ENCODE measurements at regions not wholly inside any gene's neighbourhood (a gene's known extent, or its start where the extent isn't known, plus 50 kb on each side); places are given as distances from the start of the nearest gene placed in this dataset.

DNA sequence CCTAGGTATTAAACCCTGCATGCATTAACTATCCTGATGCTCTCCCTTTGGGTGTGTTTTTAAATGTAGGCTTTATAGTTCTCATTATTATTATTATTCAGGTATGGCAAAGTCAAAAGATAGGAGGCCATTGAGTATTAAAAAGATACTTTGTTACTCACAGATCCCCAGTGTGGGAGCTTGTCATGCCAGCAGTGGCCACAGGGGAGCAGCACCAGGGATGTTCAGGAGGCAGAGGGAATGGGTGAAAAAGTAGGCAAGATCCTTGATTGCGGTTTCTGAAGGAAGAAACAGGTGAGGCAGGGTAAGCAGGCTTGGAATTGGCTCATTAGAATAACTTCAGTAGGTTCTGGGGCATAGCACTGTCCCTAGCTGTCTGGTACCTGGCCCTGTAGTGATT, 382.2 kb downstream of the MED13L start:
- no peak overlapping the region for H3K9ac ChIP-seq (replicated peaks; ENCODE audit: extremely low read depth, insufficient read depth, low read length)
- H3K36me3 ChIP-seq (ENCODE audit: control insufficient read depth in 2 of 2, extremely low read depth in 1 of 2, insufficient read depth in 2 of 2, low read length in 2 of 2), result no peaks in the 10 kb centered on the region
- ChIA-PET POLR2A (no interaction called here), CTCF (interaction anchor here (0.5 kb wide), 1 partner anchor 9 kb away, joined by 3 read pairs; no protein-coding TSS in a partner anchor)
- DNase-seq (ENCODE audit: low read depth, low spot score), result no peak
- TF ChIP-seq, protein P1, sequence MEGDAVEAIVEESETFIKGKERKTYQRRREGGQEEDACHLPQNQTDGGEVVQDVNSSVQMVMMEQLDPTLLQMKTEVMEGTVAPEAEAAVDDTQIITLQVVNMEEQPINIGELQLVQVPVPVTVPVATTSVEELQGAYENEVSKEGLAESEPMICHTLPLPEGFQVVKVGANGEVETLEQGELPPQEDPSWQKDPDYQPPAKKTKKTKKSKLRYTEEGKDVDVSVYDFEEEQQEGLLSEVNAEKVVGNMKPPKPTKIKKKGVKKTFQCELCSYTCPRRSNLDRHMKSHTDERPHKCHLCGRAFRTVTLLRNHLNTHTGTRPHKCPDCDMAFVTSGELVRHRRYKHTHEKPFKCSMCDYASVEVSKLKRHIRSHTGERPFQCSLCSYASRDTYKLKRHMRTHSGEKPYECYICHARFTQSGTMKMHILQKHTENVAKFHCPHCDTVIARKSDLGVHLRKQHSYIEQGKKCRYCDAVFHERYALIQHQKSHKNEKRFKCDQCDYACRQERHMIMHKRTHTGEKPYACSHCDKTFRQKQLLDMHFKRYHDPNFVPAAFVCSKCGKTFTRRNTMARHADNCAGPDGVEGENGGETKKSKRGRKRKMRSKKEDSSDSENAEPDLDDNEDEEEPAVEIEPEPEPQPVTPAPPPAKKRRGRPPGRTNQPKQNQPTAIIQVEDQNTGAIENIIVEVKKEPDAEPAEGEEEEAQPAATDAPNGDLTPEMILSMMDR (IDR thresholded peaks at IDR 0.05; ENCODE audit: extremely low read depth in 1 of 2, insufficient read depth in 1 of 2, low read depth in 1 of 2, low read length in 2 of 2), result peak in 1 of 2 donors; percentile 4
- TF ChIP-seq GATA2 (IDR thresholded peaks at IDR 0.05; ENCODE audit: insufficient read depth, insufficient read length, low read depth, low read length), result no peak
- no peaks in the 10 kb centered on the region for H3K9me1 ChIP-seq (replicated peaks; ENCODE audit: control insufficient read depth, extremely low read depth, insufficient read depth, low read length)
- H4K20me1 ChIP-seq (replicated peaks; ENCODE audit: control insufficient read depth, extremely low read depth, insufficient read depth, low read length), result no peaks in the 10 kb centered on the region
- H3K4me1 ChIP-seq (ENCODE audit: control insufficient read depth, extremely low read depth, insufficient read depth, low read length), result no peaks in the 10 kb centered on the region
- dilution Hi-C loops (cut with MboI; ENCODE audit: extremely low pct_ligation_motif_present, low sequenced_read_pairs) (no loop called here), intact Hi-C loops (cut with micrococcal nuclease) (no loop called here)
- no peak overlapping the region for H2AFZ ChIP-seq (ENCODE audit: low read depth, low read length)
- H3K4me2 ChIP-seq (ENCODE audit: insufficient read depth, low read length), result no peak overlapping the region
- no peaks in the 10 kb centered on the region for H3K79me2 ChIP-seq (ENCODE audit: control insufficient read depth, insufficient read depth, low read length)
- BruUV-seq (replicated peaks), result no TSS peak
- H3K27me3 ChIP-seq (ENCODE audit: control insufficient read depth in 2 of 2, insufficient read depth in 2 of 2, low read length in 2 of 2), result no peaks in the 10 kb centered on the region
- no peak for FAIRE-seq
- no peak overlapping the region for H3K4me3 ChIP-seq (replicated peaks in 1 of 3; ENCODE audit: insufficient read depth in 1 of 3, low read depth in 1 of 3, low read length in 3 of 3)
- no peaks in the 10 kb centered on the region for H3K9me3 ChIP-seq (replicated peaks; ENCODE audit: control insufficient read depth, insufficient read depth, low read length)
- no peak overlapping the region for H3K27ac ChIP-seq (ENCODE audit: insufficient read depth, low read depth, low read length)

DNA sequence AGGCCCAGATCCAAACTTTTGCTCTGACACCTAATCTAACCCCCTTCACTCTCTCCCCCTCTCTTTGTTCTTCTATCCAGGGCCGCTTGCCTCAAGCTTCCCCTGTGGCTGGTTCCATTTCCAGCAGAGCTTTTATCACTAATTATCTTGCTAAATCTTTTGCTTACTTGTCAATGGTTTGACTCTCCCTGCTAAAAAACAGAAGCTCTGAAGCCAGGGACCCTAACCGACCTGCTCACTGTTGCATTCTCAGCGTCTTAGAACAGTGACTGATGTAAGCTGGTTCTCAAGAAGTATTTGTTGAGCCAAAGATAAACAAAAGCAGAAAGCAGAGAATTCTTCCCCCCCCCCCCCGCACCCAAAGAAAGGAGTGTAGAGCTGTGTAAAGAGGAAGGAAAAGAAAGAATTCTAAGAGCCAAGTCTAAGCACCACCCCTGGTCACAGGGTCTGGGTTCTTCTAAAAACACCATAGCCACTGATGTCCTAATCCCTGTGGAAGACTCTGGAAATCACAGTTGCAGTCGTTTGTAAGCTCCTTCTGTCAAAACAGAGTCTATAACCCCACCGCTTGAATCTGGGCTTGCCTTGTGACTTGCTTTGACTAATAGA, 385.8 kb downstream of the MED13L start:
- dilution Hi-C loops (cut with MboI; ENCODE audit: extremely low pct_ligation_motif_present, low sequenced_read_pairs), result no loop called here
- POLR2A ChIA-PET, result no interaction called here
- no peak for FAIRE-seq

More for the DNA sequence above, 385.8 kb downstream of the MED13L start:
- no TSS peak for BruUV-seq (replicated peaks)
- Histone ChIP-seq H3K36me3 (ENCODE audit: control insufficient read depth in 2 of 2, extremely low read depth in 1 of 2, insufficient read depth in 2 of 2, low read length in 2 of 2) (no peaks in the 10 kb centered on the region), H3K79me2 (ENCODE audit: control insufficient read depth, insufficient read depth, low read length) (no peaks in the 10 kb centered on the region), H4K20me1 (replicated peaks; ENCODE audit: control insufficient read depth, extremely low read depth, insufficient read depth, low read length) (no peaks in the 10 kb centered on the region), H3K4me2 (ENCODE audit: insufficient read depth, low read length) (no peak overlapping the region), H3K9me3 (replicated peaks; ENCODE audit: control insufficient read depth, insufficient read depth, low read length) (no peaks in the 10 kb centered on the region), H3K4me1 (ENCODE audit: control insufficient read depth, extremely low read depth, insufficient read depth, low read length) (no peaks in the 10 kb centered on the region), H3K4me3 (replicated peaks in 1 of 3; ENCODE audit: insufficient read depth in 1 of 3, low read depth in 1 of 3, low read length in 3 of 3) (no peak overlapping the region), H3K27ac (ENCODE audit: insufficient read depth, low read depth, low read length) (no peak overlapping the region), H2AFZ (ENCODE audit: low read depth, low read length) (no peak overlapping the region), H3K9ac (replicated peaks; ENCODE audit: extremely low read depth, insufficient read depth, low read length) (no peak overlapping the region), H3K9me1 (replicated peaks; ENCODE audit: control insufficient read depth, extremely low read depth, insufficient read depth, low read length) (no peaks in the 10 kb centered on the region), H3K27me3 (ENCODE audit: control insufficient read depth in 2 of 2, insufficient read depth in 2 of 2, low read length in 2 of 2) (no peaks in the 10 kb centered on the region)
- CTCF ChIA-PET, result no interaction called here
- TF ChIP-seq, protein P2, sequence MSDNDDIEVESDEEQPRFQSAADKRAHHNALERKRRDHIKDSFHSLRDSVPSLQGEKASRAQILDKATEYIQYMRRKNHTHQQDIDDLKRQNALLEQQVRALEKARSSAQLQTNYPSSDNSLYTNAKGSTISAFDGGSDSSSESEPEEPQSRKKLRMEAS (IDR thresholded peaks at IDR 0.05; ENCODE audit: insufficient read depth, insufficient read length), result no peak
- no peak for TF ChIP-seq EZH2 (IDR thresholded peaks at IDR 0.05; ENCODE audit: borderline replicate concordance, low read depth, low read length, severe bottlenecking)
- TF ChIP-seq POLR2AphosphoS5 (IDR thresholded peaks at IDR 0.05; ENCODE audit: insufficient read depth, low read depth, low read length), result no peak
- TF ChIP-seq FOS (IDR thresholded peaks at IDR 0.05; ENCODE audit: borderline replicate concordance, insufficient read depth, low read length), result no peak
- DNase-seq (ENCODE audit: low read depth, low spot score), result no peak
- intact Hi-C loops (cut with micrococcal nuclease), result no loop called here

Measured in endothelial cell of umbilical vein (primary cell).